ENCODE measurements at regions not wholly inside any gene's neighbourhood (a gene's known extent, or its start where the extent isn't known, plus 50 kb on each side); places are given as distances from the start of the nearest gene placed in this dataset.
A peak's percentile ranks its signal among the peaks of the same experiment; 100 is the strongest.
"Not testable (repeated sequence)": the region's sequence is repeated elsewhere in the genome, so short reads cannot be mapped to it uniquely, and the experiment has no call there.

DNA sequence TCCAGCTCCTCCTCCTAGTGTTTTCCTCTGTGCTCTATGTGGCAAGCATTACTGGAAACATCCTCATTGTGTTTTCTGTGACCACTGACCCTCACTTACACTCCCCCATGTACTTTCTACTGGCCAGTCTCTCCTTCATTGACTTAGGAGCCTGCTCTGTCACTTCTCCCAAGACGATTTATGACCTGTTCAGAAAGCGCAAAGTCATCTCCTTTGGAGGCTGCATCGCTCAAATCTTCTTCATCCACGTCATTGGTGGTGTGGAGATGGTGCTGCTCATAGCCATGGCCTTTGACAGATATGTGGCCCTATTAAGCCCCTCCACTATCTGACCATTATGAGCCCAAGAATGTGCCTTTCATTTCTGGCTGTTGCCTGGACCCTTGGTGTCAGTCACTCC lies 64.0 kb downstream of the OR4F15 start:
- H3K4me1 Mint-ChIP-seq (ENCODE audit: unreplicated experiment); DNase-seq (ENCODE audit: low spot score); H3K27ac Mint-ChIP-seq (ENCODE audit: unreplicated experiment); H3K4me3 Mint-ChIP-seq (ENCODE audit: unreplicated experiment); H3K36me3 Mint-ChIP-seq (ENCODE audit: low read depth, unreplicated experiment); H3K27me3 Mint-ChIP-seq (ENCODE audit: unreplicated experiment); H3K9me3 Mint-ChIP-seq (ENCODE audit: unreplicated experiment): not testable (repeated sequence)

DNA sequence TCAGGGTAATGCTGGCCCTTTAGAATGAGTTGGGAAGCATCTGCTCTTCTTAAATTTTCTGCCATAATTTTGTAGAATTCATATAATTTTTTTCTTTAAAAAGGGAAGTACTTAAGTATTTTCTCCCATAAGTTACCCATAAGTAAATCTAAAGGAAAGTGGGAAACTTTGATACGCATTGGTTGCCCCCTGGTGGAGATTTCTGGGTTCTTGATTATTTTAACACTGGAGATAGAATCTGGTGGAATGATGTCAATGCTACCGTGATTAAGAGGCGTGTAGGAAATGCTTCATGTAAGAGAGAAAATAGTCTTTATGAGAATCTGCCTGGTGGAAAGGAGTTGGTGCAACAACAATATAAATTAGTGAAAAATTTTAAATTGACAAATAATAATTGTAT lies 65.6 kb downstream of the OR4F15 start:
- peak; percentile 13 for TF ChIP-seq CTCF (IDR thresholded peaks at IDR 0.05; ENCODE audit: unreplicated experiment)
- H3K9me3 Mint-ChIP-seq (ENCODE audit: unreplicated experiment); H3K4me1 Mint-ChIP-seq (ENCODE audit: unreplicated experiment); H3K36me3 Mint-ChIP-seq (ENCODE audit: low read depth, unreplicated experiment); H3K27ac Mint-ChIP-seq (ENCODE audit: unreplicated experiment); DNase-seq (ENCODE audit: low spot score); H3K27me3 Mint-ChIP-seq (ENCODE audit: unreplicated experiment); H3K4me3 Mint-ChIP-seq (ENCODE audit: unreplicated experiment): not testable (repeated sequence)

DNA sequence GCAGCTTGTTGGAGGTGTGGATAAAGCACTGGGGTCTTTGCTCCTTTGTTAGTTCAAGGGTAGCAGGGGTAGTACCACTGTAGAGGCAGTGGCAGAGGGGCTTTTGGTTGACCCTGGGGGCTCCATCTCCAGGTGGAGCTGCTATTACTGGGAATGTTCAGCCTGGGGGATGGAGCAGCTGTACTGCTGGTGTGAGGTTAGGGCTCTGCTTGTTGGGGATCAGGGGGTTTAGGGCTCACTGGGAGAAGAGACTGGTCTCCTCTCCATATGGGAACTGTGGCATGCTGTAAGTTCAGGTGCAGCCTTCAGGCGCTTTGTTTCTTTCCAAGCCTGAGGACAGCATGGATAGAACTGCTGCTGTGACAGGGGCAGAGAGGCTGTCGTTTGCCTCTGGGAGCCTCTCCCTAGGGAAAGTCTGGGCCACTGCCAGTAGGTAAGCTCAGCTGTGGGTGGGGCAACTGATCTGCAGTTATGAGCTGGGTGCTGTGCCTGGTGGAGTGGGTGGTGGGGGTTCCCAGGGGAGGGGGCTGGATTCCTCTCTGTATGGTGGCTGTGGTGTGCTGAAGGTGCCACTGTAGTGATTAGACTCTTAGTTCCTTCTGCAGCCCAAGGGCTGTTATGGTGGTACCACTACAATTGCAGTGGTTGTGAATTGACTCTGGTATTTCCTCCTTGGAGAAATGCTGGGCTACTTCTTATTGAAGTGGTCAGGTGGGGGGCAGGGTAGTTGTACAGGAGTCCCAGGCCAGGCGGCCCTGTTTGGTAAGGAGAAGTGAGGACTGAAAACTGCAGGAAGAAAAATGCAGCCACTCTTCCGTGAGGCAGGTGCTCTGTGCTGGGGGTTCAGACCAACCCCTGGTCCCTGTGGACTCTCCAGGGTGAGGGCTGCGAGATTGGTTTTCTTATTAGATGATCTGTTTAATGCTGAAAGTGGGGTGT lies 100.6 kb downstream of the OR4F15 start:
- H3K36me3 Mint-ChIP-seq (ENCODE audit: low read depth, unreplicated experiment); H3K27me3 Mint-ChIP-seq (ENCODE audit: unreplicated experiment); H3K4me1 Mint-ChIP-seq (ENCODE audit: unreplicated experiment); H3K27ac Mint-ChIP-seq (ENCODE audit: unreplicated experiment); DNase-seq (ENCODE audit: low spot score); H3K4me3 Mint-ChIP-seq (ENCODE audit: unreplicated experiment); H3K9me3 Mint-ChIP-seq (ENCODE audit: unreplicated experiment): not testable (repeated sequence)

DNA sequence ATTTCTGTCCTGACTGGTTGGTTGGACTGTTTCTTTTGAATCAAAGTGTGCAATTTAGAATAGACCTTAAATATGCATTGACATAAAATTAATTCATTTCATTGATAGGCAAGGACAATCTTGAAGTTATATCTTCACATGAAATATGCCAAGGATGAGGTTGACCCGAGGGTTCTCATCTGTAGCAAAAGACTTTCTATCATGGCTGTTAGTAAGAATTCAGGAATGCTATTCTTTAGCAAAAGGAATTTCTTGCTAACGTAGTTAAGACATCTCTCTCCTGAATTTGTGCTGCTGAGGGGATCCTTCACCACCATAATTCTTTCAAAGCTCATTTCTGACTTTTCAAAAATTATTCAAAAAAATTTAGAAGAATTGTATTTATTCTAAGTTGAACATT lies 112.6 kb downstream of the OR4F15 start:
- not testable (repeated sequence) for H3K36me3 Mint-ChIP-seq (ENCODE audit: low read depth, unreplicated experiment); H3K9me3 Mint-ChIP-seq (ENCODE audit: unreplicated experiment); H3K4me1 Mint-ChIP-seq (ENCODE audit: unreplicated experiment); DNase-seq (ENCODE audit: low spot score); H3K27me3 Mint-ChIP-seq (ENCODE audit: unreplicated experiment); H3K4me3 Mint-ChIP-seq (ENCODE audit: unreplicated experiment); H3K27ac Mint-ChIP-seq (ENCODE audit: unreplicated experiment)

GRCh38 chr15:101934506-101934905 lies 122.5 kb downstream of the OR4F15 start:
- H3K9me3 Mint-ChIP-seq (ENCODE audit: unreplicated experiment); H3K36me3 Mint-ChIP-seq (ENCODE audit: low read depth, unreplicated experiment); H3K27me3 Mint-ChIP-seq (ENCODE audit: unreplicated experiment); DNase-seq (ENCODE audit: low spot score); H3K4me3 Mint-ChIP-seq (ENCODE audit: unreplicated experiment); H3K27ac Mint-ChIP-seq (ENCODE audit: unreplicated experiment); H3K4me1 Mint-ChIP-seq (ENCODE audit: unreplicated experiment): not testable (repeated sequence)

DNA sequence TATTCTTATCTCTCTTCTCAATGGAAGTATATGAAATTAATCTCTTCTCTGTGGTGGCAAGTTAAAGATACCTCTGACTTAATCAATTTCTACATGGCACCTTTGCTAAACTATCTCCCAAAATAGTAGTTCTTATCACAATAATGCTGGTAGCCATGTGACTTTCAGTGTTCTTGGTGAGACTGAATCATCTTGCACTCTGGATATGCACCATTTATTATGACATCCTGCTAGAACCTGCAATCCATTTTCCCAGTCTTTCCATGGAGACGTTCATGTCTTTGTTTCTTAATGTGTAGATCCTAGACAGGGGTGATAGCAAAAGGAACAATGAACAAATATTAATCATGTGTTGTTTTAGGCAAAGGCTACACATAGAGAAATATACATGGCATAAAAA lies 125.4 kb downstream of the OR4F15 start:
- DNase-seq (ENCODE audit: low spot score); H3K27me3 Mint-ChIP-seq (ENCODE audit: unreplicated experiment); H3K9me3 Mint-ChIP-seq (ENCODE audit: unreplicated experiment); H3K4me1 Mint-ChIP-seq (ENCODE audit: unreplicated experiment); H3K27ac Mint-ChIP-seq (ENCODE audit: unreplicated experiment); H3K4me3 Mint-ChIP-seq (ENCODE audit: unreplicated experiment); H3K36me3 Mint-ChIP-seq (ENCODE audit: low read depth, unreplicated experiment): not testable (repeated sequence)

GRCh38 chr15:101938555-101938954 lies 126.6 kb downstream of the OR4F15 start:
- not testable (repeated sequence) for H3K36me3 Mint-ChIP-seq (ENCODE audit: low read depth, unreplicated experiment); H3K27ac Mint-ChIP-seq (ENCODE audit: unreplicated experiment); H3K27me3 Mint-ChIP-seq (ENCODE audit: unreplicated experiment); H3K4me1 Mint-ChIP-seq (ENCODE audit: unreplicated experiment); H3K9me3 Mint-ChIP-seq (ENCODE audit: unreplicated experiment); DNase-seq (ENCODE audit: low spot score); H3K4me3 Mint-ChIP-seq (ENCODE audit: unreplicated experiment)

GRCh38 chr15:101945896-101946295 lies 133.9 kb downstream of the OR4F15 start:
- not testable (repeated sequence) for DNase-seq (ENCODE audit: low spot score); H3K36me3 Mint-ChIP-seq (ENCODE audit: low read depth, unreplicated experiment); H3K4me1 Mint-ChIP-seq (ENCODE audit: unreplicated experiment); H3K27ac Mint-ChIP-seq (ENCODE audit: unreplicated experiment); H3K4me3 Mint-ChIP-seq (ENCODE audit: unreplicated experiment); H3K27me3 Mint-ChIP-seq (ENCODE audit: unreplicated experiment); H3K9me3 Mint-ChIP-seq (ENCODE audit: unreplicated experiment)

- H3K4me1 Mint-ChIP-seq (ENCODE audit: unreplicated experiment); H3K9me3 Mint-ChIP-seq (ENCODE audit: unreplicated experiment); H3K27me3 Mint-ChIP-seq (ENCODE audit: unreplicated experiment): not testable (repeated sequence)
Measured at GRCh38 chr15:101948491-101949010, 136.5 kb downstream of the OR4F15 start.

DNA sequence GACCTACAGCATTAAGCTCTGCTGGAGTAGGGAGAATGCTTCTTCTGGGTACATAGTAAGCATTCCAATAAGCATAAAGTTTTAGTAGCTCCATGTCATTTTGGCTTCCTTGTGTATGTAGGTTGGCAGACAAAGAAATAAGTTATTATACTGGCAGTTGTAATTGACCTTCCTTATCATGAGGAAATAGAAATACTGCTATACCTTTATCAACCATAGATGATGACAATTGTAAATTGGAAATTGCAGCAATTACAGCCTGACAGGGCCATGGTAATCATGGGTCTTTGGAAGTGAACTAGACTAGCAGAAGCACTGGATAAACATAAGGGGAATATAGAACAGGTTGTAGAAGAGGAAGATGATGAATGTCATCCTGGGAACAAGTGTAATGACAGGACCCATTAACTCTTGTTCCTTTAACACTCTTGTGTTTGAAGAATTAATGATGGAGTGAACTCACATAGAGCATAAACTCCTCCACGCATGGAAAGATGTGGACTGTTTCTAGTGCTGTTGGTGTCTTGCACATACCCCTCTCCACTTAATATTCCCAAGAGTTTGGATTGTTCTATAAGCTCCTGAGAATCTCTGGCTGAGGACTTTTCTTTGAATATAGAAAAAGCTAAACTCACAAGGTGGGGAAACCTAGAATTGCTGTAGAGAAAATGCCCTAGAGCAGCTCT lies 137.5 kb downstream of the OR4F15 start:
- not testable (repeated sequence) for H3K27ac Mint-ChIP-seq (ENCODE audit: unreplicated experiment); H3K9me3 Mint-ChIP-seq (ENCODE audit: unreplicated experiment); DNase-seq (ENCODE audit: low spot score); H3K4me1 Mint-ChIP-seq (ENCODE audit: unreplicated experiment); H3K27me3 Mint-ChIP-seq (ENCODE audit: unreplicated experiment); H3K4me3 Mint-ChIP-seq (ENCODE audit: unreplicated experiment); H3K36me3 Mint-ChIP-seq (ENCODE audit: low read depth, unreplicated experiment)

More at GRCh38 chr15:101948491-101949010, 136.5 kb downstream of the OR4F15 start:
- not testable (repeated sequence) for H3K36me3 Mint-ChIP-seq (ENCODE audit: low read depth, unreplicated experiment); H3K27ac Mint-ChIP-seq (ENCODE audit: unreplicated experiment); DNase-seq (ENCODE audit: low spot score); H3K4me3 Mint-ChIP-seq (ENCODE audit: unreplicated experiment)

DNA sequence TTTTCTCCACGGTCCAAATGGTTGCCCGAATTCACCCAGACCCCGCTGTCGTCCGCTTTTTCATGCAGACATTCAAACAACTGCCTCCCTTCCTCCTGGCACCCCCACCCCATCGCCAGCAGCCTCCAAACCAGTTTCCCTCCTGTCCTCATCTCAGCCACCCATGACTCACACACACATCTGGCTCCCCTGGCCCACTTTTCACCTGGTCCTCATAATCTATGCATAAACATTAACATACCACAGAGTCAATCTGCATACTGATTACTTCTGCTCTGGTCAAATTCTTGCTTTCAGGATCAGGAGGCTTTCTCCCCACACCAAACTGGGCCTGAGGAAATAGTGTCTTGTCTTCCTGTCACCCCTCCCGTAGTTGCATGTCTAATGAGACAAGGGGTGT lies 142.0 kb downstream of the OR4F15 start:
- not testable (repeated sequence) for H3K9me3 Mint-ChIP-seq (ENCODE audit: unreplicated experiment); H3K4me1 Mint-ChIP-seq (ENCODE audit: unreplicated experiment); H3K27me3 Mint-ChIP-seq (ENCODE audit: unreplicated experiment); H3K4me3 Mint-ChIP-seq (ENCODE audit: unreplicated experiment); H3K27ac Mint-ChIP-seq (ENCODE audit: unreplicated experiment); H3K36me3 Mint-ChIP-seq (ENCODE audit: low read depth, unreplicated experiment); DNase-seq (ENCODE audit: low spot score)

All from endothelial cell (in vitro differentiated cells).